NCI-H510A (cell line): ENCODE measurements at regions not wholly inside any gene's neighbourhood (a gene's known extent, or its start where the extent isn't known, plus 50 kb on each side); places are given as distances from the start of the nearest gene placed in this dataset.

Experiments
- DNase-seq: peaks from one replicate; lab custom pipeline; 2025; lab: John Stamatoyannopoulos, UW

DNA sequence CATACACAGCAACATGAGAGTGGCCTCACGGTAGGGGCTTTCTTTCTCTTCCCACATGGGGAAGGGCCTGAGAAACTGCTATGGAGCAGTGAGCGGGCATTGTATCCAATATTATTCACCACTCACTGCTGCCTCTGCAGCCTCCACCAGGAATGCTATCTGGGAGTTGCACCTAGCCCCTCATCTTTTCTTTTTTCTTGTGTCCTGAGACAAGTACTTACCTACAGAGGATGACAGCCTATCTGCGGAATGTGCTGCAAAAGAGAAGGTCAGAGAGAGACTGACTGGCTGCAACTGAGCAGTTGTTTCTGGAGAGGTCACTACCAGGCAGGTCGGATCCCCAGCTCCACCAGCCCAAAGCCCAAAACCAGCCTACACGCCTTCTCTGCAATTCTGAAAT is 52.1 kb upstream of the HTATIP2 start:
- no peak for DNase-seq

DNA sequence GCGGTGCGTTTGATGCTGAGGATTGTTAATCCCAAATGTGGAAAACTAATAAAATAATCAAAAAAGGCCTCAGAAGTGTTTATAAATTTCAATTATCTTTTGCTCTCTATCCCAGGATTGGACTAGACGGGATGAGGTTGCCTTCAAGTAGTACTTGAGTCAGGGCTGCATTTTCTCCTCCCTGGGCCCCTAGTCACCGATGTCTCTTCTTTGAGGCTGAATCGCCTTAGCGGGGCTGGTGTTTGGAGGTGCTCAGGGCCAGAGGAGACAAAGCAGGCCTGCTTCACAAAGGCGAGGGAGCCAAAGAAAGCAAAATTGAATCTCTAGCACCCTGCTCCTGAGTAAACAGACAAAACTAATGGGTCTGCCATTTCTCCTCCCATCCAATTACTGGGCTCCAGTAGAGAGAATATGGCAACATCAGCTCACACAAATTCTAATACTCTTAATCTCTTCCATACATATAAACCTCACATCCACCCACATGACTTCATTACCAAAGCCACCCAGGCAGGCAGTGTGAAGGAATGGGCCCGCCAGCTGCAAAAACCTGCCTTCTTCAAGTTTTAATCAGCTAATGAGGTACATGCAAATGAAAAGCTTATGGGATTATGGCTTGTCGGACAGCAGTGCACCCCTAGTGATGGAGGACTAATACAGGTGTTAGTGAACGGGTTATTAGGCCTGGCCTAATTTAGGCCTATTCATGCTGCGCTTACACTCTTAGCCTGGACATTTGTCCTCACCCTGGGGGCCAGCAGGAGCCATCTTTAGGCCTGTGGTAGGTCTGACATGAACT is 52.7 kb upstream of the HTATIP2 start:
- DNase-seq = peak; percentile 1

DNA sequence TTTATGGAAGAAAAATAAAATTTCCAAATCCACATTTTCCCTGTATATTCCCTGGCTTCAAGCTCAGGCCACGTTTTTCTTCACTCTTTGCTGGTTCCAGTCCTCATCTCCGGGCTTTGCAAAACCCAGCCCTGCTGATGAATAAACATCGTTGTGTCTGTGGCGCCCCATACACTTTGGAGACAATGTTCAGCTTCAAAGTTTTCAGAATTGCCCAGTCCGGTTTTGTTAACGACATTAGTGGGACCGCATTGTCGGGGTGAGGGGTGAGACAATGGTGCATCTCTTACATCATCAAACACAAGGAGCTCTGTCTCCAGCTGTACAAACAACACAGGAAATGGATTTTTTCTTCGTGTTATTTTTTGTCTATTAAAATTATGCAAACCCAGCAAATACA is 53.4 kb upstream of the HTATIP2 start:
- no peak for DNase-seq

DNA sequence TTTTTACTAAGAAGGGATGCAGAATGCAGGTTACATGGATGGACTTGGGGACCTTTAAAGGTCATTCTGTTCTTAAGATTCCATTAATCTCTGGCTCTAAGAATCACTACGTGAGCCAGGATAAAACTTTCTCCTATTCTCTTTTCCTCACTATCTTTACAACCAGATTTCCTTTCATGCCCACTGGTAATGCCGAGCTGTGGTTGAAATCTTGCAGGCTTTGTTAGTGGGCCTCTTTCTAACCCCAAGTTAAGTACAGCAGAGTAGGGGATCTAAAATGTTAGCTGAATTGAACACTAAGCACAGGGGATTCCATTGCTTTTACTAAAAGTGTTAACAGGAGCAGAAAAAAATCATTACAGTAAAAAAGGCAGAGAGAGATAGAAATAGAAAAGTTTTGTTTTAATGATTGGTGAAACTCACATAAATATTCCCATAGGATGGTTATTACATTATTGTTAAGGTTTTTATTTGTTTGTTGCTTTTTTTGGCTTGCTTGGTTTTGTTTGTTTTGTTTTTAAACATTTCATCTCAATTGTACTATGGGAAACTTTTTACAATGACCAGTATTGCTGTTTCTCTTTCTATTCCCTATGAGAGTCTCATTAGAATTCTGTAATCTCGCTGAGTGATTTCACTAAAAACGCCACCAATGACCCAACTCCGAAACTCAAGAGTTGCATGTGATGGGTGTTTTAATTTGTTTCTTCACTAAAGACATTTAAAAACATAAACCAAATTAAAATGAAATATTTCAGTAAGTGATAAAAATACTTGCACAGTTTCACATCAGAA is 54.1 kb upstream of the HTATIP2 start:
- no peak for DNase-seq

DNA sequence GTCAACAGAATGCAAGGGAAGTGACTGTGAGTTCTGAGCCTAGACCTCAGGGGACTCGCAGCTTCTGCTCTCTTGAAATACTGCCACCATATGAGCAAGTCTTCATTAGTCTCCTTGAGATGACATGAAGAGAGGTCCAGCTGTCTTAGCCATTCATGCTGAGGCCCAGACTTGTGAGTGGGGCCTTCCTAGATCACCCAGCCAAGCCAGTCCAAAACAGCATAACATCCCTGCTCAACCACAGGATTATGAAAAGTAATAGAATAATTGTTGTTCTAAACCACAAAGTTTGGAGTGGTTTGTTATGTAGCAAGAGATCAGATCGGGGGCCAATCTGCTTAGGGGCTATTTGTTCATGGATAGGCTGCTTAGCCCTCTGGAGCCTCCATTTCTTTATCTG is 54.9 kb upstream of the HTATIP2 start:
- no peak for DNase-seq

DNA sequence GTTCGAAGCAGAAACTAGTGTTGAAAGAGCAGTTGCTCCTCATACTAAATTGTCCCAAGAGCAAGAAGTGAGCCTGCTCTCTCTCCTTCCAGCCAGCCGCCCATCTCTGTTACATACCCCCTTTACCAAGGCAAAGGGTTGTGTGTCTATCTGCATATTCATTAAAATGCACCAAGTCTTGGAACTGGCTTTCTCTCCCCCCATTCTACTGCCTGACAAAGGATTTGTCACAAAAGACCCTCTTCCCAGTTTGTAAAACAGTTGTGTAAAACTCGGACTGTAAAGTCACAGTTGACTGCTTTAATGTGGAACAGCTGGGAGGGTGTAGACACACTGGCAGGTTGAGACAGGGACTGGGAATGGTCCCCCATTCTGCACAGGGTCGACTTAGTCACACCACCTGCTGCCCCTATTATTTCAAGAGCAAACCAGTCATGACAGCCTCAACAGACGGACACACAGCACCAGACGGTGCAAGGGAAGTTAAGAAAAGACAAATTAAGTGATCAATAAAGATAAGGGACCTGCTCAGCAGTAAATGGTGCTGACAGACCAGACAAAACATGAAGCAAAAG is 60.0 kb upstream of the HTATIP2 start:
- DNase-seq = no peak

DNA sequence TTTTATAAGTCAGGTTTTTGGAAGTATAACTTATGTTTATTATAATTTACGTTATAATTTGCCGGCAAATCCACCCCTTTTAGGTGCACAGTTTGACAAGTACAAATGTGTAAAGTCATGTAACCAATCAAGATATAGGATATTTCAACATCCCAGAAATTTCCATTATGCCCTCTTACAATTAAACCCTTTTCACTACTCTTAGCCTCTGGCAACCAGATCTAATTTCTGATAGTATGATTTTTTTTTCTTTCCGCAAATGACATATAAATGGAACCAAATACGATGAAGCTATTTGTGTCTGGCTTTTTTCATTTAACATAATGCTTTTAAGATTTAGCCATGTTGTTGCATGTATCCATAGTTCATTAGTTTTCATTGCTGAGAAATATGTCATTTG is 69.5 kb upstream of the HTATIP2 start:
- DNase-seq = no peak

DNA sequence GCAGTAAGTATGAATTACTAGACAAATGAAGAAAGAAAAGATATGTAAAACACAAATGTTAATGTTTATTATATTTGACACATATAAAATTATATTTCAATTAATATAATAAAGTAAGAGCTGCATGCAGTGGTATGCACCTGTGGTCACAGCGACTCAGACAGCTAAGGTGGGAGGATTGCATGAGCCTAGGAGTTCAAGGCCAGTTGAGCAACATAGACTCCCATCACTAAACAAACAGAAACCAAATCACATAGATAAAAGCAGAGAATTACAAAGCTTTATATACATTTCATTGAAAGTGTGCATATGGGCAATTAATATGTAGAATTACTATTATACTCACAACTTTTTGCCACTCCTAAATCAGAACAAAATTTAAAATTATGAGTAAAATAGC is 70.0 kb upstream of the HTATIP2 start:
- no peak for DNase-seq

DNA sequence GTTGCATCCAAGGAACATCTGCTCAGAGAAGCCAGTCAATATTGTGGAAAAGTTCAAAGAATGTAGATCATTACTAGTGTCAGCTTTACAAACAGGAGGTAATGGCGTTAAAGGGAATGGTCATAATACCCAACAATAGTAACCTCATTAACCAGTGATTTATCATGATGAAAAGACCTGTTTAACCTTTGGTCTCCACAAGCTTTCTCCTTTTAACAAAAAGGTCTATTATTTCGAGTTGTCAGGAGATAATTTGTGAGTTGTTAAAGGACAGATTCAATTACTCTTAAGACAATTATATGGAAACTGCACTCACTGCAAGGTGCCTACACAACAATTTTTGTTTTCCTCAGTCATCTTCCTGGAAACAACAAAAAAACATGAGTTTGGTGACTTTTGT is 73.8 kb upstream of the HTATIP2 start:
- DNase-seq = no peak

DNA sequence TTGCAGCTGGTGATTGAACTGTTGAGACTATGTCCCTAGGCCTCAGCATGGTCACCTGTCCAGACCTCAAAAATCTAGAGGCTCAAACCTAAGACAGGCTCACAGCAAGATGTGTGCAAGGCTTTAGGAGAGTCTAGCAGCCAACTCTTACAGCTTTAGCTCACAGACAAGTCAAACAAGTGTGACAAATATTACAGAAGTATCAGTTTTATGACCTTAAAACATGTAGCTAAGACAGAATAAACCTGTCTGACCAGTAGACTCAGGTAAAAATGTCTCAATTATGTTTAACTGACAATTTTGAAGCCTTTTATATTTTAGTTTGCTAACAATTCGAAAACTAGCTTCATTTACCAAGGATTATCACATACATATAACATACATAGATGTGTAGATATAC is 80.0 kb upstream of the HTATIP2 start:
- DNase-seq = no peak

DNA sequence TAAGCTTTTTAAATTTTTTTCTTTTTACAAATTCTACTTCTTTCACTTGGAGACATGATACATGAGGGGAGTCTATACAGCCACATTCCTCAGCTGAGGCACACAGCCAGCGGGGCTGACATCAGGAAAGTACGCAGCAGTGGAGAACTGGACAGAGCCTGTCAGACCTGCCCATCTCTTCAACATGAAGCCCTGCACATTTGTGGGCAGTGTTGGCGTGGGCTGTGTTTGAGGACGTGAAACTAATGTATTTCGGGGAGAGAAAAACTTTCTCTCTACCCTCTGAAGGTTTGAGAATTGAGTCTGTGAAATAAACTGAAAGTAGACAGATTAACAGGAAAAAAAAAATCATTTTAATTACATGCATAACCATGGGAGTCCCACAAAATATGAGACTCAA is 84.8 kb upstream of the HTATIP2 start:
- DNase-seq = no peak

DNA sequence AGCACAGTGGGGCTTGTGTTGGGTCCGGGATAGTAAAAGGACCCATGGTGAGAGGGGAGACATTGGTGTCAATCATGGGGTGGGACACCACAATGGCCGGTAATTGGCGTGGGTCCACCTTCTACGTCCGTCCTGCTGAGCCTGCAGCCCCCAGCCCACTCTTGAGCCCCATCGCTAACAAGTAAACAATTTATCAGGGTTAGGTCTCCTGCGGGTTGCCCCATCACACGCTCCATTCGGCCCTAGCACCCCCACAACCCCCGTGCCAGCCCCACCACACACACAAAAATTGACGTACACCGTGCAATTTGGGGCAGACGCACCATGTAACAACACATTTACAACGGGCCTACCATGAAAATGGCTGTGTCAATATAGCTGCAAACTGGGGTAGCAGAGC is 86.5 kb upstream of the HTATIP2 start:
- DNase-seq = no peak

DNA sequence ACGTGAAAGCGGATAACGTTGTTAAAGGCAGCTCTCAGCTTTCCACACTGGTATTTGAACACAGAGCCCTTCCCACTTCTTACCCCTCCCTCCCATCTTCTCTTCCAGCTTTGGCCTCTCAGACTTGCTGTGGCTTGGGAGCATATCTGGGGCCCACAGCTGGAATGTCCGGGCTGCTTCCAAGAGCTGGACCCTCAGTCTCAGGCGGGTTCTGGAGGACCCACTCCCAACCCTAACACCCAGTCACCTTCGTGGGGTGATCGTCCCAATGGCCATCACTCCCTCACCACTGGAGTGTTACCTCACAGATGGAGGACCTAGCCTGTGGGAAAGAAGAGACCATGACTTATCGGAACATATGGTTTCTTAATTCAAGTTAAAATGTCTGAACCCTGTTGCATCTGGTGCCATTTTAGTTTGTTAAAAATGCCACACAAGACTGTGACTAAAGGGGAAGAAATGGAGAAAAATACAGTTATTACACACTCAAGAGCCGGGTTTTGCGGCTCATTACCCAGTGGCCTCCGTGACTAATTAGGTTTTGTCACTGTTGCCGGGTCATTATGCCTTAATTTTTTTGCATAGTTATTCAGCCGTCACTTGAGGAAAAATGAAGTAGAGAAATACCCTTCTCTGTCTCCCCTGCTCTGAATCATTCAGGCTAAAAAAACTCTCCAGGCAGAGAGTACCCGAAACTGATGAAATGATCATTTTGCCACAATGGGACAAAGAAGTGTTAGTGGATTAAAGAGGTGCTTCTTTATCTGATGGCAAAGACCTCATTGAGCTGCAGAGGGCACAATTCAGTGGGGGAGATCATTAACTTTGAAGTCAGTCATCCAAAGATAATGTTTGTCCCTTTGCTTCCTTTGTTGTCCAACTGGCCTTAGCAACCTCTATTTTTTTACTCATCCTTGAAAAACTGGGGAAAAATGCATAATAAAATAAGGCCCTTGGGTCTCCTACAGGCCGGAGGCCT is 87.2 kb upstream of the HTATIP2 start:
- no peak for DNase-seq

DNA sequence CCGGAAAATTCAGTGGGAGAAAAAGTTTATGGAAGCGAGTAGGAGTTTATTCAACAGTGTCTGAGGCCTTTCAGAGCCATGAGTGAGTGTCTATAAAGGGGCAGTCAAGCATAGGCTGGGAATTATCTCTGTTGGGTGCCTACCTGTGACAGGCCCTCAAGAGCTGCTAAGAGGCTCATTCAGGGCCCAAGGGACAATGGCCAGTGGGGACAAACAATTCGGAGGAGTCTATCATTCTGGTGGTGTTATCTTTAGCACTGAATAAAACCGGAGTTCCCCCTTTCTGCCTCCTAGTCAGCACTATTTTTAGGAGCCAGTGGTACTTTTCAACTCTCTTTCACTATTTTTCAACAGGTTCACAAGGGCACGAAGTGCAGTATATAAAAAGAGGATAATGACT is 89.5 kb upstream of the HTATIP2 start:
- DNase-seq = peak; percentile 27

DNA sequence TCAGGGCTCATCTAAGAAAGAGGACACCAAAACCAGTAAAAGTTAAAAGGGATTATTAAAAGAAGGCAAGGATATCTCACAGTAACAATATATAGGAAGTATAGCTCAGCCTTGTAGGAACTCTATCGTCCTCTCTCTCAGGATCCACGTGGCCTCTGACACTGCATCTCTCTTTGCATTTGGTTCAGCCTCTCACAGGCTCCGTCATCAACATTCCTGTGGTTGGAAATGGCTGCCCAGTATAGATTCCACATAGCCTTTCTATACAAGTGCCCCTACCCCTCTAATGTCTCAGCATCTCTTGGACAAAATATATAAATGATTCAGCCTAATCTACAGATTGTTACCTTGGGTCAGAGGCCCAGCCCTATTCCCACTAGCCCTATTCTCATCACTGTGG is 101.3 kb upstream of the DBX1 start:
- no peak for DNase-seq

DNA sequence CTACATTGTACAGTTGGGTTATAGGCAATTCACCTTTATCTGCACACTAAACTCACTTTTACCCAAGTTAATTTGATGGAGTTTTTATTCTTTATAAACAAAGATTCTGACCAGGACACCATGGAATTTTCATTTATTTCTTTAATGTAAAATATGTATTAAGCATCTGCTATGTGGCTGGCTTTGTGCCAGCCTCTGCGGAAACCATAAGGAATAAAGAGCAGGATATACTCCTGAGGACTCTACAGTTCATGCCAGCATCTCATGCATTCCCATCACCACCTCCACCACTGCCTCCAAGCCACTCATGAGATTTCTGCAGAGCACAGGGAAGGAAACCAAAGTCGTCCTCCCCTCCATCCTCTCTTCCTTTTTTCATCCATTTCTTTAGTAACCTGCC is 100.0 kb upstream of the DBX1 start:
- no peak for DNase-seq

DNA sequence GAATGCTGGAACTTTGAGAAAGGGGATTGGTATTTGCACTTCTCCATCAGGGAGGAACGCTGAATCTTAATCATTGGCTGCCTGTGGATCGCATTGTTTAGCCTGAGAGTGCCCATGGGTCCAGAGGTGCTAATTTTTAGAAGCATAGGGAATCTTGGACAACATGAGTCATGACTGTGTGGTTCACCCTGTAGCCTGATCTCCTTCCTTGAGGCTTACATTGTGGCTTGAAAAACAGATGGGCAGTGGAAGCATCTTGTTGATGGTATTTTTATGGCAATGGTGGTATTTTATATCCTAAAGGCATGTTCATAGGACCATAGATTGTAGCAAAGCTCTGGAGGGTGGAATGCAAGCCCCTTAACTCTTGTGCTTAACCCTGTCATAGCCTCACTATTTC is 99.2 kb upstream of the DBX1 start:
- DNase-seq = no peak

DNA sequence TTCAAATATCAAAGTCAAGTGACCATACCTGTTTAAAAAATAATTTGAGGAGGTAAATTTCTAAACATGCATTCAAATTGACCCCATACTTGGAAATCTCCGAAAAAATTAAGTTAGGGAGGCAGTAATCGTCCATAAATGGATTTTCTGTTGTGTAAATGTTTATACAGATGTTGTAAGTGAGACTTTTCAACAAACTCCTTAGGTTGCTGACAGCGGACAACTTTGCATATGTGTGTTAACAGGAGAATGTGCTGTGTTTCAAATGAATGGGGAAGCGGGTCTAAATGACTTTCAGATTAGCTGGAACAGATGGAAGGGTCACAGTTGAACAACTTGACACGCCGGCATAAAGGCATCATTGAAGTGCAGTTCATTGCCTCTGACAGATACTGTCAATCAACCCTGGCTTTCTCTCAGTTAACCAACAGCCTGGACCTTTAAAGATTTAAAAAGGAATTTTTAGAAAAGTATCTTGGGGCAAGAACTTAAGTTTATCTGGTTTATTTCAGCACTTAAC is 98.2 kb upstream of the DBX1 start:
- DNase-seq = no peak

DNA sequence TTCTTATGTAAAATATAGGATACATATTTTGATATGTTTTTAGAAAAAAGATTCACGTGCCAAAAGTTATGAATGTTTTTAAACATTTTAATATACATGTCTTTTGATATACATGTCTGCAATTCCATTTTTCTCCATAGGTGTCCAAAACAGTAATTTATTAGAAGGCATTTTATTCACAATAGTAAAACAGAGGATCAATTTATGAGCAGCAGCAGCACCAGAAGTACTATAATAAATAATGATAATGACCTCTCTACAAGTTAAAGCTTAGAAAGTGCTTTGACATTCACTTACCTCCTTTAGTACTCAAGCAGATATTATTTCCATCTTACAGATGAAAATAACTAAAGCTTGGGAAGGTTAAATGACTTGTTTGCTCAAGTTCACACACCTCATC is 96.7 kb upstream of the DBX1 start:
- no peak for DNase-seq

DNA sequence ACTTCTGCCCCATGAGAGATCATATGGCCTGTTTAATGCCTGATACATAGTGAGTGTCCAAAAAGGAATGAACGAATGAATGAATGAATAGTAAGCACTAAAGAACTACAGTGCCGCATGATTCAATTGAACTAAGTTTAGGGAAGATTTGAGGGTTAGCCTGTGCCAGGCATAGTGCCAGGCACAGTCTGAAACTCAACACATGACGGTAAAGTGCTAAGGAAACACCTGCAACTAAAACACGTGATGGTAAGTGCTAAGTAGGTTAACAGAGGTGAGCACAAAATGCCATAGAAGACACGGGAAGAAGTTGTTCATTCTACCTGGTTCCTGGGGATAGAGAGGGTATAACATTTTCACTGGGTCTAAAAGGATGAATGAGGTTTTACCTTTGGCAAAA is 93.5 kb upstream of the DBX1 start:
- DNase-seq = no peak

DNA sequence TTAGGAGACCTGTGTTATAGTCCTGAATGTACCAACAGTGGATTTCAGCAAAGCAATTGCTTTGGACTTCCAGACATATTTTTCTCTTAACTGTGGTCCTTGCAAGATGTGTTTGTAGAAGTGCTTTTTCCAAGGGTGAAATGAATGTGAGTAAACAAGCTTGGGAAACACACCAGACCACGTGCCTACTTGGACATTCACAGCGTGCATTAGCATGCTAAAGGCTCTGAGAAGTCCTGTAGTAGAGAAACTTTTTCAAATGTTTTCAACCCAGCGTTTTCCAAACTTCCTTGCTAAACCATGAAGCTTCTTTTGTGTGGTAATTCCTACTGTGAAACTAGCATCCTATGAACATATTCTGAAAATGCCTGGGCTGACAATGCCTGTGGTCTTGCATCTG is 91.2 kb upstream of the DBX1 start:
- DNase-seq = no peak
